ENCODE measurements at regions not wholly inside any gene's neighbourhood (a gene's known extent, or its start where the extent isn't known, plus 50 kb on each side); places are given as distances from the start of the nearest gene placed in this dataset.

GRCh38 chr21:41628256-41628655 is 120.3 kb upstream of the TMPRSS2 start:
- Histone ChIP-seq H3K36me3 (replicated peaks in 1 of 2; ENCODE audit: control insufficient read depth in 1 of 2, insufficient read depth in 2 of 2, low read length in 1 of 2) (no peaks in the 10 kb centered on the region), H3K4me3 (ENCODE audit: low read depth in 2 of 2, low read length in 1 of 2) (no peak overlapping the region), H3K4me1 (ENCODE audit: control insufficient read depth in 1 of 2, insufficient read depth in 2 of 2, low read depth in 1 of 2, low read length in 1 of 2) (peaks cover 0 to 18% of the 10 kb centered on the region in 2 experiments; a peak in 1 of 4 replicates), H3K9me2 (no peaks in the 10 kb centered on the region), H3K9me3 (no peaks in the 10 kb centered on the region), H2AFZ (ENCODE audit: low read depth) (no peak overlapping the region), H3F3A (replicated peaks; ENCODE audit: insufficient read depth) (peaks cover 21% of the 10 kb centered on the region), H3K4me2 (no peak overlapping the region), H3K27me3 (ENCODE audit: insufficient read depth) (no peaks in the 10 kb centered on the region), H4K20me1 (ENCODE audit: insufficient read depth) (no peaks in the 10 kb centered on the region), H3K79me2 (ENCODE audit: insufficient read depth) (no peaks in the 10 kb centered on the region), H3K27ac (ENCODE audit: low read depth in 2 of 2, low read length in 1 of 2) (peak overlapping the region in 1 of 2 experiments; percentile 7; a peak in 1 of 4 replicates), H3K9ac (no peak overlapping the region)
- no peak for DNase-seq
- ChIA-PET CTCF (interaction anchor here (0.7 kb wide), 1 partner anchor 10 kb away, joined by 4 read pairs; no protein-coding TSS in a partner anchor), POLR2A (no interaction called here)
- WGBS (ENCODE audit: low lambda C conversion rate), result 74% methylated on average over 4 of the region's 4 CpGs
- no peak for TF ChIP-seq TAF1 (IDR thresholded peaks at IDR 0.05; ENCODE audit: borderline replicate concordance, low read depth, low read length)
- TF ChIP-seq CHD2 (IDR thresholded peaks at IDR 0.05; ENCODE audit: low read length, partially characterized antibody), result no peak
- TF ChIP-seq EP300 (IDR thresholded peaks at IDR 0.05; ENCODE audit: borderline replicate concordance in 1 of 2, low read depth in 1 of 2, low read length in 1 of 2), result no peak

- WGBS (ENCODE audit: low lambda C conversion rate), result 95% methylated on average over 2 of the region's 2 CpGs
- H3K4me3 ChIP-seq (ENCODE audit: low read depth in 2 of 2, low read length in 1 of 2), result no peak overlapping the region
- H3K27me3 ChIP-seq (ENCODE audit: insufficient read depth), result no peaks in the 10 kb centered on the region
- H3K4me1 ChIP-seq (ENCODE audit: control insufficient read depth in 1 of 2, insufficient read depth in 2 of 2, low read depth in 1 of 2, low read length in 1 of 2), result peaks cover 0 to 18% of the 10 kb centered on the region in 2 experiments; a peak in 1 of 4 replicates
- no peaks in the 10 kb centered on the region for H3K79me2 ChIP-seq (ENCODE audit: insufficient read depth)
- TF ChIP-seq POLR2AphosphoS5 (IDR thresholded peaks at IDR 0.05; ENCODE audit: low read depth, low read length) (no peak), TCF12 (IDR thresholded peaks at IDR 0.05) (peak; percentile 27; the same call in 1 of the 2 replicates), FOXJ3 (CRISPR knock-in tag; IDR thresholded peaks at IDR 0.05) (no peak), REST (IDR thresholded peaks at IDR 0.05; ENCODE audit: low read depth, low read length) (no peak), TAF1 (IDR thresholded peaks at IDR 0.05; ENCODE audit: borderline replicate concordance, low read depth, low read length) (no peak)
- no peak for DNase-seq
- H3F3A ChIP-seq (replicated peaks; ENCODE audit: insufficient read depth), result peaks cover 21% of the 10 kb centered on the region
- no peak overlapping the region for H2AFZ ChIP-seq (ENCODE audit: low read depth)
- no peaks in the 10 kb centered on the region for H3K9me2 ChIP-seq
- H4K20me1 ChIP-seq (ENCODE audit: insufficient read depth), result no peaks in the 10 kb centered on the region
- no peak overlapping the region for H3K9ac ChIP-seq
- no peak overlapping the region for H3K27ac ChIP-seq (ENCODE audit: low read depth in 2 of 2, low read length in 1 of 2)
- H3K4me2 ChIP-seq, result no peak overlapping the region
- CTCF ChIA-PET, result interaction anchor here (0.7 kb wide), 1 partner anchor 11 kb away, joined by 4 read pairs; no protein-coding TSS in a partner anchor
- H3K36me3 ChIP-seq (replicated peaks in 1 of 2; ENCODE audit: control insufficient read depth in 1 of 2, insufficient read depth in 2 of 2, low read length in 1 of 2), result no peaks in the 10 kb centered on the region
- POLR2A ChIA-PET, result no interaction called here
- H3K9me3 ChIP-seq, result no peaks in the 10 kb centered on the region
Measured at GRCh38 chr21:41627428-41627827, 119.5 kb upstream of the TMPRSS2 start.

GRCh38 chr21:41626021-41626420 is 118.1 kb upstream of the TMPRSS2 start:
- Histone ChIP-seq H3K4me3 (ENCODE audit: low read depth in 2 of 2, low read length in 1 of 2) (no peak overlapping the region), H3K36me3 (replicated peaks in 1 of 2; ENCODE audit: control insufficient read depth in 1 of 2, insufficient read depth in 2 of 2, low read length in 1 of 2) (no peaks in the 10 kb centered on the region), H3K9me3 (no peaks in the 10 kb centered on the region), H3F3A (replicated peaks; ENCODE audit: insufficient read depth) (peaks cover 17% of the 10 kb centered on the region), H4K20me1 (ENCODE audit: insufficient read depth) (no peaks in the 10 kb centered on the region), H3K27me3 (ENCODE audit: insufficient read depth) (no peaks in the 10 kb centered on the region), H3K4me1 (ENCODE audit: control insufficient read depth in 1 of 2, insufficient read depth in 2 of 2, low read depth in 1 of 2, low read length in 1 of 2) (peaks cover 0 to 5% of the 10 kb centered on the region in 2 experiments; a peak in 1 of 4 replicates), H2AFZ (ENCODE audit: low read depth) (no peak overlapping the region), H3K4me2 (no peak overlapping the region), H3K27ac (ENCODE audit: low read depth in 2 of 2, low read length in 1 of 2) (no peak overlapping the region), H3K9ac (no peak overlapping the region), H3K9me2 (no peaks in the 10 kb centered on the region), H3K79me2 (ENCODE audit: insufficient read depth) (no peaks in the 10 kb centered on the region)
- ChIA-PET CTCF (no interaction called here), POLR2A (no interaction called here)
- 42% methylated on average over 5 of the region's 6 CpGs for WGBS (ENCODE audit: low lambda C conversion rate)
- no peak for DNase-seq
- TF ChIP-seq USF2 (IDR thresholded peaks at IDR 0.05; ENCODE audit: borderline replicate concordance, low read depth, low read length) (no peak), TCF12 (IDR thresholded peaks at IDR 0.05) (no peak), USF1 (IDR thresholded peaks at IDR 0.05; ENCODE audit: borderline replicate concordance, low read depth) (no peak), TAF1 (IDR thresholded peaks at IDR 0.05; ENCODE audit: borderline replicate concordance, low read depth, low read length) (no peak), CTCF (IDR thresholded peaks at IDR 0.05) (no peak), TEAD4 (IDR thresholded peaks at IDR 0.05; ENCODE audit: borderline replicate concordance, insufficient read depth) (no peak), PBX3 (IDR thresholded peaks at IDR 0.05) (no peak)

All from SK-N-SH (cell line).